Adipocyte (in vitro differentiated cells): ENCODE measurements at regions not wholly inside any gene's neighbourhood (a gene's known extent, or its start where the extent isn't known, plus 50 kb on each side); places are given as distances from the start of the nearest gene placed in this dataset.

Experiments used
- DNase-seq: peaks from one replicate; pipeline ENCODE4 v3.0.0-alpha.2; 2015; ENCODE audit warnings: low read depth
- H3K27me3 ChIP-seq: replicated peaks from 2 replicates; pipeline ENCODE4 v1.7.0; 2013; ENCODE audit warnings: mild to moderate bottlenecking, low read length, moderate library complexity; ENCODE audit not compliant: control insufficient read depth, insufficient read depth
- H3K36me3 ChIP-seq: 2 replicates; pipeline ENCODE4 v1.7.0; 2013; ENCODE audit warnings: low read length, mild to moderate bottlenecking, moderate library complexity; ENCODE audit not compliant: control insufficient read depth, insufficient read depth, severe bottlenecking
- H3K4me1 ChIP-seq: 2 replicates; pipeline ENCODE4 v1.7.0; 2013; ENCODE audit warnings: mild to moderate bottlenecking, low read length, moderate library complexity; ENCODE audit not compliant: control insufficient read depth, insufficient read depth
- H3K4me3 ChIP-seq: 2 replicates; pipeline ENCODE4 v1.7.0; 2013; ENCODE audit warnings: mild to moderate bottlenecking, low read length, moderate library complexity
- H3K9ac ChIP-seq: 2 replicates; pipeline ENCODE4 v1.7.0; 2013; ENCODE audit warnings: mild to moderate bottlenecking, low read length, moderate library complexity
- H3K9me3 ChIP-seq: 2 replicates; pipeline ENCODE4 v1.7.0; 2013; ENCODE audit warnings: mild to moderate bottlenecking, low read length, moderate library complexity; ENCODE audit not compliant: control insufficient read depth

GRCh38 chr10:84798312-84798711 is 469.9 kb downstream of the CCSER2 start:
- H3K9me3 ChIP-seq = no peaks in the 10 kb centered on the region
- no peak overlapping the region for H3K9ac ChIP-seq
- no peaks in the 10 kb centered on the region for H3K27me3 ChIP-seq
- no peaks in the 10 kb centered on the region for H3K36me3 ChIP-seq
- no peaks in the 10 kb centered on the region for H3K4me1 ChIP-seq
- no peak for DNase-seq
- H3K4me3 ChIP-seq = no peak overlapping the region

- no peak overlapping the region for H3K9ac ChIP-seq
- no peaks in the 10 kb centered on the region for H3K27me3 ChIP-seq
- H3K4me1 ChIP-seq = no peaks in the 10 kb centered on the region
- no peak for DNase-seq
- H3K9me3 ChIP-seq = no peaks in the 10 kb centered on the region
- no peak overlapping the region for H3K4me3 ChIP-seq
- no peaks in the 10 kb centered on the region for H3K36me3 ChIP-seq
These were observed 472.8 kb downstream of the CCSER2 start for GRCh38 chr10:84801156-84801555.

GRCh38 chr10:84801916-84802315 is 473.5 kb downstream of the CCSER2 start:
- no peaks in the 10 kb centered on the region for H3K4me1 ChIP-seq

GRCh38 chr10:84805149-84805548 is 476.8 kb downstream of the CCSER2 start:
- H3K27me3 ChIP-seq = no peaks in the 10 kb centered on the region
- H3K9ac ChIP-seq = no peak overlapping the region
- DNase-seq = no peak
- no peak overlapping the region for H3K4me3 ChIP-seq
- H3K36me3 ChIP-seq = no peaks in the 10 kb centered on the region
- H3K9me3 ChIP-seq = no peaks in the 10 kb centered on the region
- H3K4me1 ChIP-seq = no peaks in the 10 kb centered on the region

More at GRCh38 chr10:84801916-84802315, 473.5 kb downstream of the CCSER2 start:
- Histone ChIP-seq H3K4me3 (no peak overlapping the region), H3K27me3 (no peaks in the 10 kb centered on the region), H3K9me3 (no peaks in the 10 kb centered on the region), H3K36me3 (no peaks in the 10 kb centered on the region), H3K9ac (no peak overlapping the region)
- DNase-seq = no peak

GRCh38 chr10:84811113-84811512 is 482.7 kb downstream of the CCSER2 start:
- no peaks in the 10 kb centered on the region for H3K4me1 ChIP-seq
- no peaks in the 10 kb centered on the region for H3K36me3 ChIP-seq
- peaks cover 4% of the 10 kb centered on the region for H3K9me3 ChIP-seq
- H3K9ac ChIP-seq = no peak overlapping the region
- no peak for DNase-seq
- no peaks in the 10 kb centered on the region for H3K27me3 ChIP-seq
- no peak overlapping the region for H3K4me3 ChIP-seq

GRCh38 chr10:84818961-84819360 is 490.6 kb downstream of the CCSER2 start:
- Histone ChIP-seq H3K27me3 (no peaks in the 10 kb centered on the region), H3K4me1 (no peaks in the 10 kb centered on the region), H3K9me3 (peaks cover 4% of the 10 kb centered on the region), H3K4me3 (no peak overlapping the region), H3K9ac (no peak overlapping the region), H3K36me3 (no peaks in the 10 kb centered on the region)
- DNase-seq = no peak

GRCh38 chr10:84820120-84820519 is 491.7 kb downstream of the CCSER2 start:
- Histone ChIP-seq H3K36me3 (no peaks in the 10 kb centered on the region), H3K4me1 (peaks cover 4% of the 10 kb centered on the region), H3K4me3 (no peak overlapping the region), H3K9me3 (no peaks in the 10 kb centered on the region), H3K27me3 (no peaks in the 10 kb centered on the region), H3K9ac (no peak overlapping the region)
- peak; percentile 0 for DNase-seq

- H3K9ac ChIP-seq = no peak overlapping the region
- no peak for DNase-seq
- no peak overlapping the region for H3K4me3 ChIP-seq
- no peaks in the 10 kb centered on the region for H3K9me3 ChIP-seq
- peaks cover 9% of the 10 kb centered on the region for H3K4me1 ChIP-seq
- no peaks in the 10 kb centered on the region for H3K36me3 ChIP-seq
- no peaks in the 10 kb centered on the region for H3K27me3 ChIP-seq
These were observed 492.2 kb downstream of the CCSER2 start for GRCh38 chr10:84820596-84820995.

- Histone ChIP-seq H3K36me3 (no peaks in the 10 kb centered on the region), H3K9me3 (no peaks in the 10 kb centered on the region), H3K27me3 (no peaks in the 10 kb centered on the region), H3K4me1 (peaks cover 9% of the 10 kb centered on the region), H3K4me3 (no peak overlapping the region), H3K9ac (no peak overlapping the region)
- DNase-seq = no peak
These were observed 494.7 kb downstream of the CCSER2 start for GRCh38 chr10:84822931-84823630.

- Histone ChIP-seq H3K4me1 (peaks cover 9% of the 10 kb centered on the region), H3K4me3 (no peak overlapping the region), H3K9ac (no peak overlapping the region), H3K27me3 (no peaks in the 10 kb centered on the region), H3K36me3 (no peaks in the 10 kb centered on the region), H3K9me3 (no peaks in the 10 kb centered on the region)
- no peak for DNase-seq
These were observed 496.1 kb downstream of the CCSER2 start for GRCh38 chr10:84824525-84824924.

GRCh38 chr10:84825330-84825729 is 496.9 kb downstream of the CCSER2 start:
- H3K27me3 ChIP-seq = no peaks in the 10 kb centered on the region

GRCh38 chr10:84826704-84827103 is 498.3 kb downstream of the CCSER2 start:
- Histone ChIP-seq H3K4me3 (no peak overlapping the region), H3K9ac (no peak overlapping the region), H3K27me3 (no peaks in the 10 kb centered on the region), H3K36me3 (no peaks in the 10 kb centered on the region), H3K4me1 (peaks cover 9% of the 10 kb centered on the region), H3K9me3 (no peaks in the 10 kb centered on the region)
- DNase-seq = no peak

More at GRCh38 chr10:84825330-84825729, 496.9 kb downstream of the CCSER2 start:
- H3K9me3 ChIP-seq = no peaks in the 10 kb centered on the region
- H3K4me1 ChIP-seq = peaks cover 9% of the 10 kb centered on the region
- H3K4me3 ChIP-seq = no peak overlapping the region
- no peak overlapping the region for H3K9ac ChIP-seq
- no peaks in the 10 kb centered on the region for H3K36me3 ChIP-seq
- DNase-seq = peak; percentile 14
